ENCODE measurements at regions not wholly inside any gene's neighbourhood (a gene's known extent, or its start where the extent isn't known, plus 50 kb on each side); places are given as distances from the start of the nearest gene placed in this dataset.

GRCh38 chr14:71324767-71325272 is 417.6 kb downstream of the PCNX1 start (continued):
- TF ChIP-seq ETS1 (IDR thresholded peaks at IDR 0.05) (no peak), NANOG (IDR thresholded peaks at IDR 0.05; ENCODE audit: borderline replicate concordance) (no peak), REST (IDR thresholded peaks at IDR 0.05; ENCODE audit: unreplicated experiment) (no peak), CREB1 (CRISPR knock-in tag; IDR thresholded peaks at IDR 0.05; ENCODE audit: low read depth) (no peak), JUNB (IDR thresholded peaks at IDR 0.05; ENCODE audit: unreplicated experiment) (no peak)

- no peak overlapping the region for H3K4me3 Mint-ChIP-seq
- H3K36me3 Mint-ChIP-seq (ENCODE audit: low read depth): peaks cover 11% of the 10 kb centered on the region
- Histone ChIP-seq H3F3A (replicated peaks; ENCODE audit: low read depth) (no peaks in the 10 kb centered on the region), H3K79me2 (replicated peaks; ENCODE audit: insufficient read depth) (peaks cover 100% of the 10 kb centered on the region), H3K27ac (ENCODE audit: low read depth) (no peak overlapping the region), H2AFZ (no peak overlapping the region), H4K20me1 (replicated peaks; ENCODE audit: insufficient read depth) (no peaks in the 10 kb centered on the region), H3K36me3 (ENCODE audit: insufficient read depth) (no peaks in the 10 kb centered on the region), H3K4me1 (ENCODE audit: insufficient read depth) (peaks cover 51% of the 10 kb centered on the region), H3K4me2 (peak overlapping the region; percentile 44; the same call in 1 of the 2 replicates), H3K27me3 (ENCODE audit: insufficient read depth) (no peaks in the 10 kb centered on the region), H3K9me2 (ENCODE audit: insufficient read depth) (0 out of 2 replicates have a peak, but pooled peaks cover 4% of the 10 kb centered on the region), H3K4me3 (no peak overlapping the region)
- H3K9me3 Mint-ChIP-seq: no peaks in the 10 kb centered on the region
- DNase-seq (ENCODE audit: low spot score): no peak
- peak overlapping the region; percentile 77; the same call in 1 of the 2 replicates for H3K27ac Mint-ChIP-seq
- ATAC-seq: no peak
- H3K27me3 Mint-ChIP-seq (ENCODE audit: insufficient read depth, low read depth, poor library complexity): peaks cover 2% of the 10 kb centered on the region
- peaks cover 50% of the 10 kb centered on the region for H3K4me1 Mint-ChIP-seq
- TF ChIP-seq JUNB (IDR thresholded peaks at IDR 0.05; ENCODE audit: unreplicated experiment) (no peak), ZNF331 (CRISPR knock-in tag; IDR thresholded peaks at IDR 0.05; ENCODE audit: low read depth) (no peak), ZNF462 (CRISPR knock-in tag; IDR thresholded peaks at IDR 0.05) (no peak), EZH2 (IDR thresholded peaks at IDR 0.05; ENCODE audit: low read depth, unreplicated experiment) (no peak), EZH2phosphoT487 (IDR thresholded peaks at IDR 0.05; ENCODE audit: unreplicated experiment) (no peak), STAT1 (IDR thresholded peaks at IDR 0.05; ENCODE audit: unreplicated experiment) (no peak), CTCF (conservative IDR thresholded peaks at IDR 0.05; ENCODE audit: low read depth in 2 of 2) (no peak), POLR2AphosphoS5 (IDR thresholded peaks at IDR 0.05; ENCODE audit: low read depth) (no peak), ZNF114 (CRISPR knock-in tag; IDR thresholded peaks at IDR 0.05) (no peak)
Observed at GRCh38 chr14:71327691-71328090, 420.4 kb downstream of the PCNX1 start.

Data from GM23338 (cell line).